HEK293T (cell line): ENCODE measurements at regions not wholly inside any gene's neighbourhood (a gene's known extent, or its start where the extent isn't known, plus 50 kb on each side); places are given as distances from the start of the nearest gene placed in this dataset.

Experiments
- CTCF ChIA-PET: fragments of 350-600 bp; formaldehyde crosslinking; extraction: SDS; loops from one replicate; lab custom pipeline; 2021; ENCODE audit warnings: antibody characterized with exemption, inconsistent platforms; lab: Yijun Ruan, JAX
- POLR2A ChIA-PET: fragments of 350-600 bp; formaldehyde crosslinking; extraction: SDS; loops from one replicate; lab custom pipeline; 2020; ENCODE audit warnings: antibody characterized with exemption, inconsistent platforms; lab: Yijun Ruan, JAX
- DNase-seq: peaks from one replicate; pipeline ENCODE4 v3.0.0; 2012; ENCODE audit warnings: mixed read lengths; ENCODE audit errors: extremely low spot score
- ARNT ChIP-seq: fragments of 450-650 bp; IDR thresholded peaks from 2 replicates; pipeline ENCODE4 v1.6.1; 2017; ENCODE audit warnings: mild to moderate bottlenecking
- BHLHE40 ChIP-seq: fragments of 450-650 bp; IDR thresholded peaks from 2 replicates; pipeline ENCODE4 v1.6.1; 2016; ENCODE audit warnings: mild to moderate bottlenecking, moderate library complexity, borderline replicate concordance
- CTBP1 ChIP-seq: fragments of 450-650 bp; IDR thresholded peaks from 2 replicates; pipeline ENCODE4 v1.6.1; 2016; ENCODE audit warnings: borderline replicate concordance
- ELF4 ChIP-seq: fragments of 450-650 bp; IDR thresholded peaks from 2 replicates; pipeline ENCODE4 v1.6.1; 2017; ENCODE audit warnings: antibody characterized with exemption
- FOXA1 ChIP-seq: fragments of 450-650 bp; IDR thresholded peaks from 2 replicates; pipeline ENCODE4 v1.6.1; 2016; ENCODE audit warnings: mild to moderate bottlenecking
- FOXK2 ChIP-seq: fragments of 450-650 bp; IDR thresholded peaks from 2 replicates; pipeline ENCODE4 v1.6.1; 2016; ENCODE audit warnings: mild to moderate bottlenecking
- FOXM1 ChIP-seq: fragments of 450-650 bp; IDR thresholded peaks from 2 replicates; pipeline ENCODE4 v1.6.1; 2017; ENCODE audit warnings: mild to moderate bottlenecking, borderline replicate concordance
- HDGF ChIP-seq: fragments of 450-650 bp; IDR thresholded peaks from 2 replicates; pipeline ENCODE4 v1.6.1; 2017; ENCODE audit warnings: antibody characterized with exemption, borderline replicate concordance
- L3MBTL2 ChIP-seq: fragments of 450-650 bp; conservative IDR thresholded peaks from 2 replicates; pipeline ENCODE4 v1.6.1; 2016; ENCODE audit warnings: mild to moderate bottlenecking
- LEF1 ChIP-seq: fragments of 450-650 bp; IDR thresholded peaks from 2 replicates; pipeline ENCODE4 v1.6.1; 2017; ENCODE audit warnings: mild to moderate bottlenecking, borderline replicate concordance
- NFRKB ChIP-seq: fragments of 450-650 bp; IDR thresholded peaks from 2 replicates; pipeline ENCODE4 v1.6.1; 2016; ENCODE audit warnings: mild to moderate bottlenecking, moderate library complexity
- SP1 ChIP-seq: fragments of 450-650 bp; IDR thresholded peaks from 2 replicates; pipeline ENCODE4 v1.6.1; 2017
- SUZ12 ChIP-seq: fragments of 450-650 bp; IDR thresholded peaks from 2 replicates; pipeline ENCODE4 v1.6.1; 2016; ENCODE audit warnings: mild to moderate bottlenecking
- TARDBP ChIP-seq: fragments of 450-650 bp; IDR thresholded peaks from 2 replicates; pipeline ENCODE4 v1.6.1; 2016
- ZNF384 ChIP-seq: fragments of 450-650 bp; IDR thresholded peaks from 2 replicates; pipeline ENCODE4 v1.6.1; 2016
- TF ChIP-seq, protein P1 (sequence below): fragments of 450-650 bp; IDR thresholded peaks from 2 replicates; pipeline ENCODE4 v1.6.1; 2016

DNA sequence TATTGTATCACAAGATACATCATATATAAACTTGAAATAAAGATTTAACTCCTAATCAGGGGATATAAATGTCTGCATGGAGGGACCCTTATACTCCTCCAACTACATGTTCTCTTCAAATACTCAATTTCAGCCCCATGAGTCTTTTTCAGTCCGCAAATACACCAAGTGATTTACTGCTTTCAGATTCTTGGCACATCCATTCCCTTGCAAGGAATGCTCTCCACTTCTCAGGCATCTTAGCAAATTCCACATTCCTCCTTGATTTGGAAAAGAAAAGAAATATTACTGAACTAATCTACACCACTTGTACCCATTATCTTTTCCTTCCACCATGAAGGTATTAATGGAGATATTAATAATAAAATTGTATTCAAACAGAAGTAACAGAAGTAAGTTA, 999.4 kb upstream of the GJE1 start:
- POLR2A ChIA-PET, result no interaction called here
- no peak for DNase-seq
- CTCF ChIA-PET, result no interaction called here
- TF ChIP-seq SUZ12 (no peak), TARDBP (no peak), NFRKB (no peak), SP1 (no peak), ARNT (no peak), ELF4 (no peak), ZNF384 (no peak), FOXK2 (no peak), FOXM1 (no peak), FOXA1 (no peak), CTBP1 (no peak), BHLHE40 (no peak), LEF1 (no peak), L3MBTL2 (no peak)
- TF ChIP-seq, protein P1, sequence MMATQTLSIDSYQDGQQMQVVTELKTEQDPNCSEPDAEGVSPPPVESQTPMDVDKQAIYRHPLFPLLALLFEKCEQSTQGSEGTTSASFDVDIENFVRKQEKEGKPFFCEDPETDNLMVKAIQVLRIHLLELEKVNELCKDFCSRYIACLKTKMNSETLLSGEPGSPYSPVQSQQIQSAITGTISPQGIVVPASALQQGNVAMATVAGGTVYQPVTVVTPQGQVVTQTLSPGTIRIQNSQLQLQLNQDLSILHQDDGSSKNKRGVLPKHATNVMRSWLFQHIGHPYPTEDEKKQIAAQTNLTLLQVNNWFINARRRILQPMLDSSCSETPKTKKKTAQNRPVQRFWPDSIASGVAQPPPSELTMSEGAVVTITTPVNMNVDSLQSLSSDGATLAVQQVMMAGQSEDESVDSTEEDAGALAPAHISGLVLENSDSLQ, result no peak

DNA sequence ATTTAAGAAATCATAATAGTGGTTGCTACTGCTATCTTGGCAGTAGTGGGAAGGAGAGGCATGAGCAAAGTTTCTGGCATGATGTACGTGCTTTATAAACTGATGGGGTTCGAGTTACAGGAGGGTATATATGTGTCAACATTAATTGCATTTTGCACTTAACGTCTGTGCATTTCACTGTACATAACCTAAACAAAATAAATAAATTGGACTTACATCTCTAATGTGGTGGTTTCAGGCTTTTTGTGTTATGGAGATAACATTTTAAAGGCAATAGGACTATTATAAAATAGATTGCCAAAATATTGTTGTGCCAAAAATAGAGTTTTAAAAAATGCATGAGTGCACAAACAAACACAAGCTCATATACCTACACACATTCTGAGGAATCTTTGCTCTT, 1001.1 kb upstream of the GJE1 start:
- ChIA-PET POLR2A (no interaction called here), CTCF (no interaction called here)
- peak; percentile 24 for DNase-seq
- TF ChIP-seq, protein P1, result peak; percentile 27; the same call in 1 of the 2 replicates
- no peak for TF ChIP-seq FOXM1

DNA sequence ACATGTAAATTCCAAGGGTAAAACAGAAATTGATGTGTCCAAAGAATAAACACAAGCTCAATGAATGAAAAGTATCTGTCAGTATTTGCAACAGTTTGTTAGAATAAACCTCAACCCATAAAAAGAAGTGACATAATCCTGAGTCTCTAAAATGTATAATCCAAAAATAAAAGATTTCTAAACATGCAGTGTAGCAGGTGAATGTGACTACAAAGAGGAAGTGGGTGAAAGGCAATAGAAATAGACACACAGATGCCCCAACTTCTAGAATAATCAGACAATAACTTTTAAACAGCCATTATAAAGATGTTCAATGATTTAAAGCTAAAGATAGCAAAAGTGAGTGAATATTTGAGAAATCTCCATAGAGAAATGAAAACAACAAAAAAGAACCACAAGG, 1009.2 kb upstream of the GJE1 start:
- no peak for DNase-seq
- TF ChIP-seq ELF4 (no peak), CTBP1 (no peak), BHLHE40 (no peak), FOXM1 (no peak), L3MBTL2 (no peak), ZNF384 (no peak), FOXA1 (no peak), NFRKB (no peak), ARNT (no peak), TARDBP (no peak)
- CTCF ChIA-PET, result no interaction called here
- POLR2A ChIA-PET, result no interaction called here

DNA sequence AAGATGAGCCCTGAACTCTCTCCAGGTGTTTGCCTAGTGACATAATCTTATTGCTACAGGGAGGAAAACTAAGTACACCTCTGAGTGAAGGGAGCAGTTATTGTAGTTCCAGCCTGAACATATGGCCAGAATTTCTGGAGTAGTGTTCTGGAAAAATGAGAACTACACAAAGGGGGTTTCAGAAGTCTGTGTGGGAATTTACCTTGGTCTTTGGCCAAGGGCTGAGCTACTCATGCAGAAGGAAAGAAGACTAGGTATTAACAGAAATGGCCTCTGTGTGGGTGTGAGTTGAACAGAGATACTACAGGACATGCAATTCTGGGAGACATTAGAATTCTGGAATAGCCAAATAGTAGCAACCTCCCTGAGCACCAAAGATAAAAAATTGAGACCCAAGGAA, 1009.7 kb upstream of the GJE1 start:
- DNase-seq, result no peak
- CTCF ChIA-PET, result no interaction called here
- TF ChIP-seq ARNT (no peak), FOXK2 (no peak), SP1 (no peak), CTBP1 (no peak), ZNF384 (no peak), LEF1 (no peak)
- TF ChIP-seq, protein P1, result no peak
- POLR2A ChIA-PET, result no interaction called here

DNA sequence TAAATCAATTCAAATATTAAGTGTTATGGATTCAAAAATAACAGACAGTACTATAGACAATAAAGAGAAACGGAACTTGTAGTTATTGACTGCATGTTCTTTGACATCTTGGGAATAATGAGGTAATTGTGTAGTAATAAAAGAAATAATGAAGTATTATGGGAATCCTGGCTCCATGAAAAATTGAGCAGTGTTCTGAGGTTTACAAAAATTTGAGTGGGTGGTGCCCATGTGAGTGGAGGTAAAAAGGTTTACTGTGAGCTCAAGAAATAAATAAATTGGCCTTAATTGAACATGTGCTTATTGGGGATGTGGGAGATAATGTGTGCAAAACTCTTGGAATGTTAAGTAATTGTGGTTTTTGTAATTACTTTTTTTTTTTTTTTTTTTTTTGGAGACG, 1013.7 kb upstream of the GJE1 start:
- no peak for TF ChIP-seq ELF4
- TF ChIP-seq TARDBP, result no peak
- CTCF ChIA-PET, result no interaction called here
- DNase-seq, result no peak
- POLR2A ChIA-PET, result no interaction called here

DNA sequence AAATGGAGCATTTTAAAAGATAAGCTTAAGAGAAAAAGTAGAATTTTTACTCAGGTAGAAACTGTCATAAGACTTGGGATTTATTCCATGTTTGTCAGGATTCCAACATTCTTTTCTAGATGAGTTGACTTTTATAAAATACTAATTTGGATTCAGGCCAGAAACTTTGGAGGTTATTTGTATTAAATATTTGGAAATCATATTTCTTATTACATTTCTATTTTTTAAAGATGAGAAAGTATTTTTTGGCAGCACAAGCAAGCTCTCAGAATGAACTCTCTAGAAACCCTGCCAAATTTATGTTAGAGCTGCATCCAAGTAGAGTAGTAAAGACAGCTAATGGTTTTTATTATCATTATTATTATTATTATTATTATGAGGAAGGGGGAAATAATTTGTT, 1014.9 kb upstream of the GJE1 start:
- POLR2A ChIA-PET, result no interaction called here

DNA sequence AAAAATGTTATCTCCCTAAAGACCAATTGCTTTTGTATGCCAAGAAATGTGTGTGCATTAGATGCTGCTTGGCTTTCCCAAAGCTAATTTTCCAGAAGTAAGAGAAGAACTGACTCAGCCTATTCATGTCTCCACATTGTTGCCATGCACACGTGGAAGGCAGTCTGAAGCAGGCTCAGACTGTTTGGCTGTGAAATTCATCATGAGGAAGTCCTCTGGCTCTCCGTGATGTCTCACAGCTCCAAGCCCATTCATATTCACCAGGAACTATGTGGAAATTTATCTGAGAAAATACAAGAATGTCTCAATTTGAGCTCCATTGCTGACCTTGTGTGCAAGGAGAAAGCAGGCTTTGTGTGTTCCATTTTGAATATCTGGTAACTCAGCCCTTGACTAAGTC, 1022.2 kb upstream of the GJE1 start:
- no peak for DNase-seq
- TF ChIP-seq CTBP1, result no peak
- TF ChIP-seq L3MBTL2, result no peak
- TF ChIP-seq LEF1, result no peak
- TF ChIP-seq ZNF384, result no peak
- ChIA-PET CTCF (no interaction called here), POLR2A (no interaction called here)

More for the DNA sequence above, 1014.9 kb upstream of the GJE1 start:
- no peak for TF ChIP-seq SUZ12
- TF ChIP-seq L3MBTL2, result no peak
- TF ChIP-seq ZNF384, result no peak
- TF ChIP-seq CTBP1, result no peak
- no peak for TF ChIP-seq BHLHE40
- no peak for TF ChIP-seq FOXA1
- TF ChIP-seq ARNT, result no peak
- no peak for TF ChIP-seq LEF1
- no peak for TF ChIP-seq NFRKB
- TF ChIP-seq FOXM1, result no peak
- no peak for TF ChIP-seq HDGF
- no peak for TF ChIP-seq TARDBP
- no peak for TF ChIP-seq FOXK2
- CTCF ChIA-PET, result interaction anchor here (0.6 kb wide), 1 partner anchor 365 kb away, joined by 3 read pairs; no protein-coding TSS in a partner anchor
- no peak for DNase-seq
